Vagina (tissue), 2 donors: ENCODE measurements at regions not wholly inside any gene's neighbourhood (a gene's known extent, or its start where the extent isn't known, plus 50 kb on each side); places are given as distances from the start of the nearest gene placed in this dataset.

Experiments
- DNase-seq, 2 donors: peaks; one replicate each; pipeline ENCODE4 v3.0.0-alpha.2; 2017; ENCODE audit errors: extremely low spot score in 2 of 2
- H3K27ac ChIP-seq: fragments of 200-600 bp; sonication (generic); one replicate; pipeline ENCODE4 v1.5.1; 2019
- H3K27me3 ChIP-seq: fragments of 200-600 bp; sonication (generic); one replicate; pipeline ENCODE4 v1.5.1; 2019
- H3K36me3 ChIP-seq, 2 donors: fragments of 200-600 bp; sonication (generic); one replicate each; pipeline ENCODE4 v1.5.1; 2017 to 2019
- H3K4me1 ChIP-seq: fragments of 200-600 bp; sonication (generic); one replicate; pipeline ENCODE4 v1.5.1; 2019
- H3K4me3 ChIP-seq, 2 donors: fragments of 200-600 bp; sonication (generic); 1 replicate in 1 of 2; 2 replicates in 1 of 2; pipeline ENCODE4 v1.5.1; 2016 to 2019
- H3K9me3 ChIP-seq: fragments of 200-600 bp; sonication (generic); one replicate; pipeline ENCODE4 v1.5.1; 2019
- POLR2A ChIP-seq, 2 donors: fragments of 450-650 bp; IDR thresholded peaks; one replicate each; pipeline ENCODE4 v1.6.1; 2017; ENCODE audit warnings: antibody characterized with exemption in 2 of 2, mild to moderate bottlenecking in 2 of 2, moderate library complexity in 2 of 2
- POLR2AphosphoS5 ChIP-seq, 2 donors: sonication (generic); formaldehyde crosslinking; IDR thresholded peaks; one replicate each; pipeline ENCODE4 v1.9.0; 2017; ENCODE audit warnings: antibody characterized with exemption in 2 of 2, mild to moderate bottlenecking in 2 of 2, low read depth in 1 of 2; ENCODE audit not compliant: insufficient read depth in 1 of 2
- intact Hi-C: fragments of 100-400 bp; cut with DNase I; formaldehyde crosslinking; loops from one replicate; pipeline ENCODE4 v1.15.1; 2023
- TF ChIP-seq, protein P1 (sequence below), 3 experiments: fragments of 450-650 bp in 2 of 3; fragments of 200-600 bp in 1 of 3; sonication (generic) in 1 of 3; IDR thresholded peaks; one replicate each; pipeline ENCODE4 v1.5.1; 2017 to 2019; ENCODE audit warnings: antibody characterized with exemption in 3 of 3, mild to moderate bottlenecking in 2 of 3, moderate library complexity in 2 of 3

DNA sequence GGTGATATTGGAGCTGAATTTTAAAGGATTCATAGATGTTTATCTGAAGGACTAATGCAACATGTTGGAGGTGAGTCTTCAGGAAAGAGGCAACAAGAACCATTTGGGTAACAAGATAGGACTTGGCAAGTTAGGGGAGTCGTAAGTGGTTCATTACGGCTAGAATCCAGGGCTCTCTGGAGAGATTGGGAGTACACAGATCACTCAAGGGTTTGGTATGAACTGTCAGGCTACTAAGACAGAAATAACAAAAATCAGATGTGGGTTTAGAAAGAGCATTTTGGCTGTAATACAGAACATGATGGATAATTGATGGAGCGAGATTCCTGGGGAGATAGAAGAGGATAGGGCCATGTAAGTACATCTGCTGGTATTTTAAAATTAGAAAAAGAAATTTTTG, 86.3 kb upstream of the ESR1 start:
- Histone ChIP-seq H3K36me3 (no peaks in the 10 kb centered on the region), H3K27me3 (no peaks in the 10 kb centered on the region), H3K27ac (peak overlapping the region; percentile 79), H3K4me1 (peaks cover 38% of the 10 kb centered on the region), H3K4me3 (no peak overlapping the region), H3K9me3 (no peaks in the 10 kb centered on the region)
- no peak for DNase-seq
- TF ChIP-seq POLR2AphosphoS5 (IDR thresholded peaks at IDR 0.05; ENCODE audit: insufficient read depth in 1 of 2, low read depth in 1 of 2) = no peak
- TF ChIP-seq, protein P1, sequence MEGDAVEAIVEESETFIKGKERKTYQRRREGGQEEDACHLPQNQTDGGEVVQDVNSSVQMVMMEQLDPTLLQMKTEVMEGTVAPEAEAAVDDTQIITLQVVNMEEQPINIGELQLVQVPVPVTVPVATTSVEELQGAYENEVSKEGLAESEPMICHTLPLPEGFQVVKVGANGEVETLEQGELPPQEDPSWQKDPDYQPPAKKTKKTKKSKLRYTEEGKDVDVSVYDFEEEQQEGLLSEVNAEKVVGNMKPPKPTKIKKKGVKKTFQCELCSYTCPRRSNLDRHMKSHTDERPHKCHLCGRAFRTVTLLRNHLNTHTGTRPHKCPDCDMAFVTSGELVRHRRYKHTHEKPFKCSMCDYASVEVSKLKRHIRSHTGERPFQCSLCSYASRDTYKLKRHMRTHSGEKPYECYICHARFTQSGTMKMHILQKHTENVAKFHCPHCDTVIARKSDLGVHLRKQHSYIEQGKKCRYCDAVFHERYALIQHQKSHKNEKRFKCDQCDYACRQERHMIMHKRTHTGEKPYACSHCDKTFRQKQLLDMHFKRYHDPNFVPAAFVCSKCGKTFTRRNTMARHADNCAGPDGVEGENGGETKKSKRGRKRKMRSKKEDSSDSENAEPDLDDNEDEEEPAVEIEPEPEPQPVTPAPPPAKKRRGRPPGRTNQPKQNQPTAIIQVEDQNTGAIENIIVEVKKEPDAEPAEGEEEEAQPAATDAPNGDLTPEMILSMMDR (IDR thresholded peaks at IDR 0.05) = no peak
- TF ChIP-seq POLR2A (IDR thresholded peaks at IDR 0.05) = no peak
- intact Hi-C loops = no loop called here

DNA sequence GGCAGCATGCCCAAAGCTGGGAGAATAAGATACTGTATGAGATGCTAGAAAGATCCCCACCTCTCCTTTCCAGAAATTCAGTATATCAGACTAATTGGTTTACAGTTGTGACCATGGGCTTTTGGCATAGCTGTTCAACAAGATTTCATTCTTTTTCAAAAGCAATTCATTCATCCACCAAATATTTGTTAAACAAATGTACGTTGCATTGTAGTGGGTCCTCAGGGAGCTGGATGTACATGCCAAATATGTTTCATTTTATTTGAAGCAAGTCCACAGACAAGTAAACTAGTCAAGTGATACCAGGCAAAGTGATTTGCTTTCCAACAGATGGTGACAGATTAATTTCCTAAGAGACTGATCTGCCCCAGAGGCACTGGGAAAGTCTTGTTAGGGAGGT, 85.8 kb upstream of the ESR1 start:
- no peaks in the 10 kb centered on the region for H3K36me3 ChIP-seq
- no peaks in the 10 kb centered on the region for H3K9me3 ChIP-seq
- no peak for DNase-seq
- H3K27me3 ChIP-seq = no peaks in the 10 kb centered on the region
- peaks cover 32% of the 10 kb centered on the region for H3K4me1 ChIP-seq
- H3K4me3 ChIP-seq = no peak overlapping the region
- peak overlapping the region; percentile 79 for H3K27ac ChIP-seq
- TF ChIP-seq POLR2A (IDR thresholded peaks at IDR 0.05) = no peak
- TF ChIP-seq POLR2AphosphoS5 (IDR thresholded peaks at IDR 0.05; ENCODE audit: insufficient read depth in 1 of 2, low read depth in 1 of 2) = no peak
- TF ChIP-seq, protein P1 (IDR thresholded peaks at IDR 0.05) = no peak
- intact Hi-C loops = no loop called here

DNA sequence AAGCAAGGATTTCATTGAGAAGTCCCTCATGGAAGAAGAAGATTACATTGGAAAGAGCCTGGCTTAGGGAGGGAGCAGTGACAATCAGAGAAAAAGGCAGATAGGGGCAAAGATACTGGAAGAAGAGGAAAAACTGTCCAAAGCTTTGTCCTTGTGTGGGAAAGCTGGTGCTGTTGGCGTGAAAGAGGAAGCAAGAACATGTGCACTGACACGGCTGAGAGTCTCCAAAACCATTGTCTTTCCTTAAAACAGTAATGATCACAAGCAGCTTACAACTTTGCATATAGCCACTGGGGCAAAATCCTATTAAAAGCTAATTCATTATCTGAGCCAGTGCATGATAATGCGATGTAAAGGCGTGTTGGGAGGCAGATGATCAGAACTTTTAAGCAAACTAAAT, 85.1 kb upstream of the ESR1 start:
- H3K27ac ChIP-seq = peak overlapping the region; percentile 79
- no peaks in the 10 kb centered on the region for H3K36me3 ChIP-seq
- H3K27me3 ChIP-seq = no peaks in the 10 kb centered on the region
- intact Hi-C loops = no loop called here
- H3K4me1 ChIP-seq = peaks cover 27% of the 10 kb centered on the region
- DNase-seq = no peak
- no peak for TF ChIP-seq POLR2A (IDR thresholded peaks at IDR 0.05)
- TF ChIP-seq POLR2AphosphoS5 (IDR thresholded peaks at IDR 0.05; ENCODE audit: insufficient read depth in 1 of 2, low read depth in 1 of 2) = no peak
- TF ChIP-seq, protein P1 (IDR thresholded peaks at IDR 0.05) = no peak
- H3K9me3 ChIP-seq = no peaks in the 10 kb centered on the region
- H3K4me3 ChIP-seq = no peak overlapping the region

DNA sequence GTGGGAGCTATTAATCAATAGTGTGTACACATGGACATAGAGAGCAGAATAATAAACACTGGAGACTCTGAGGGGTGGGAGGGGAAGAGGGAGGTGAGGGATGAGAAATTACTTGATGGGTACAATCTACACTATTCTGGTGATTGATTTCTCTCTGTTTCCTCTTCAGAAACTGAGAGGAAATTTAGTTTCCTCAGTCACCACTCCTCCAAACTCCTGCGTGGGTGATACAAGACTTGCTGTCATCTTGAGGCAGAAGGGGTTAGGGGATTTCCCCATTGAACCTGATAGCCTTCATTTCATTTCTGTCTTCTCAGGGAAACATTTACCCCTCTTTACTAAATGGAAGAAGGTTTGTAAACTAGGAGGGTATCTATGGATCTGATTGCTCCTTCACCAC, 84.3 kb upstream of the ESR1 start:
- H3K36me3 ChIP-seq = no peaks in the 10 kb centered on the region
- intact Hi-C loops = no loop called here
- no peaks in the 10 kb centered on the region for H3K27me3 ChIP-seq
- H3K27ac ChIP-seq = no peak overlapping the region
- no peak overlapping the region for H3K4me3 ChIP-seq
- H3K4me1 ChIP-seq = peaks cover 27% of the 10 kb centered on the region
- no peak for DNase-seq
- TF ChIP-seq POLR2AphosphoS5 (IDR thresholded peaks at IDR 0.05; ENCODE audit: insufficient read depth in 1 of 2, low read depth in 1 of 2) (no peak), POLR2A (IDR thresholded peaks at IDR 0.05) (no peak)
- TF ChIP-seq, protein P1 (IDR thresholded peaks at IDR 0.05) = no peak
- H3K9me3 ChIP-seq = no peaks in the 10 kb centered on the region

DNA sequence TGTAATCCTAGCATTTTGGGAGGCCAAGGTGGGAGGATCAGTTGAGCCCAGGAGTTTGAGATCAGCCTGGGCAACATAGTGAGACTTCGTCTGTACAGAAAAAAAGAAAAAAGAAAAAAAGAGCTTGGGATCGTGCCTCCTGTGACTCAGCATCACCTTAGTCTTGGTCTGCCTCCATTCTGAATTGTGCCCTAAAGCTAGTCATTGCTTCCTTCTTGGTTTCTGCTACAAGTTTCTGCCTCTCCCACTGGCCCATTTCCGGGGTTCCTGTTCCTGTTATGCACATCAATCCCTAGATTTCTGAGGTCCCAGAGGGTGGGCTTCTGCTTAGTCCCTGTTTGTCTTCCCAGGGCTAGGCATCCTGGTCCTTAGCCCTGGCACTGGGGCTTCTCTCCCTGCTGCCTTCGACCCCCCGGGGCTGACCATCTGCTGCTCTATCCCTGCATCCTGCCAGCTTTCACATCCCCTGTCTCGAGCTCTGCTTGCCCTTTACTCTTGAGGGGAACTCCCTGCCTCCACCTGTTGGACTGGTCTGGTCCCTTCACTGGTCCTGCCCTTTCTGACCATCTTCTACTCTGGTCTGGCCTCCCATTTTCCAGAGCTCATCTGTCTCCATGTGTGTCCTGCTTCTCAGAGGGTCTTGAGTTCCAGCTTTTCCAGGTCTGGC, 77.5 kb upstream of the ESR1 start:
- Histone ChIP-seq H3K9me3 (peaks cover 4% of the 10 kb centered on the region), H3K27me3 (no peaks in the 10 kb centered on the region), H3K36me3 (no peaks in the 10 kb centered on the region), H3K4me1 (no peaks in the 10 kb centered on the region), H3K27ac (no peak overlapping the region), H3K4me3 (no peak overlapping the region)
- no peak for DNase-seq
- TF ChIP-seq, protein P1 (IDR thresholded peaks at IDR 0.05) = no peak
- no peak for TF ChIP-seq POLR2A (IDR thresholded peaks at IDR 0.05)
- no peak for TF ChIP-seq POLR2AphosphoS5 (IDR thresholded peaks at IDR 0.05; ENCODE audit: insufficient read depth in 1 of 2, low read depth in 1 of 2)
- intact Hi-C loops = no loop called here
